ENCODE measurements at regions not wholly inside any gene's neighbourhood (a gene's known extent, or its start where the extent isn't known, plus 50 kb on each side); places are given as distances from the start of the nearest gene placed in this dataset.

- H3K27ac Mint-ChIP-seq, result no peak overlapping the region
- TF ChIP-seq EZH2 (IDR thresholded peaks at IDR 0.05; ENCODE audit: borderline replicate concordance, insufficient read depth, low read depth, low read length, poor library complexity, severe bottlenecking) (no peak), CTCF (IDR thresholded peaks at IDR 0.05) (no peak)
- Histone ChIP-seq H3K79me2 (ENCODE audit: control insufficient read depth, insufficient read depth, low read length) (no peaks in the 10 kb centered on the region), H3K9me3 (ENCODE audit: control extremely low read depth in 1 of 3, control insufficient read depth in 2 of 3, insufficient read depth in 1 of 3, low read length in 2 of 3) (peaks cover 0 to 4% (median 0%) of the 10 kb centered on the region in 3 donors), H2AFZ (ENCODE audit: insufficient read depth, low read depth, low read length, poor library complexity, severe bottlenecking) (no peak overlapping the region), H3K4me2 (replicated peaks; ENCODE audit: low read depth, low read length, poor library complexity, severe bottlenecking) (no peak overlapping the region), H3K27ac (ENCODE audit: low read length in 2 of 2) (no peak overlapping the region), H3K36me3 (replicated peaks in 1 of 2; ENCODE audit: control extremely low read depth in 1 of 2, control insufficient read depth in 1 of 2, extremely low read depth in 1 of 2, insufficient read depth in 2 of 2, low read length in 1 of 2) (no peaks in the 10 kb centered on the region), H3K4me1 (ENCODE audit: control insufficient read depth in 2 of 2, insufficient read depth in 2 of 2, low read length in 2 of 2) (no peaks in the 10 kb centered on the region), H3K9ac (ENCODE audit: low read length) (no peak overlapping the region), H4K20me1 (ENCODE audit: control insufficient read depth, insufficient read depth, low read length, poor library complexity, severe bottlenecking) (no peaks in the 10 kb centered on the region), H3K4me3 (ENCODE audit: control extremely low read depth in 1 of 5, extremely low read depth in 1 of 5, insufficient read depth in 1 of 5, low read depth in 2 of 5, low read length in 4 of 5) (no peak overlapping the region), H3K27me3 (replicated peaks in 1 of 4; ENCODE audit: control extremely low read depth in 1 of 4, control insufficient read depth in 3 of 4, insufficient read depth in 4 of 4, low read length in 3 of 4) (no peaks in the 10 kb centered on the region)
- DNase-seq (no peak), ATAC-seq (ENCODE audit: low read depth) (no peak)
- CTCF ChIA-PET, result no interaction called here
- no peaks in the 10 kb centered on the region for H3K27me3 Mint-ChIP-seq
- H3K9me3 Mint-ChIP-seq (ENCODE audit: insufficient read depth), result peaks cover 5% of the 10 kb centered on the region
- POLR2A ChIA-PET, result no interaction called here
- 0% methylated on average over 1 of the region's 1 CpG for WGBS (ENCODE audit: insufficient coverage)
- no peak overlapping the region for H3K4me3 Mint-ChIP-seq
- H3K4me1 Mint-ChIP-seq, result no peaks in the 10 kb centered on the region
- intact Hi-C loops (cut with micrococcal nuclease), result no loop called here
Measured at GRCh38 chr13:54373211-54373610, 1344.6 kb downstream of the OLFM4 start.

GRCh38 chr13:54379461-54379860 lies 1350.8 kb downstream of the OLFM4 start:
- Histone ChIP-seq H3K36me3 (replicated peaks in 1 of 2; ENCODE audit: control extremely low read depth in 1 of 2, control insufficient read depth in 1 of 2, extremely low read depth in 1 of 2, insufficient read depth in 2 of 2, low read length in 1 of 2) (no peaks in the 10 kb centered on the region), H3K79me2 (ENCODE audit: control insufficient read depth, insufficient read depth, low read length) (no peaks in the 10 kb centered on the region), H3K9me3 (ENCODE audit: control extremely low read depth in 1 of 3, control insufficient read depth in 2 of 3, insufficient read depth in 1 of 3, low read length in 2 of 3) (peaks cover 0 to 5% (median 2%) of the 10 kb centered on the region in 3 donors), H3K4me3 (ENCODE audit: control extremely low read depth in 1 of 5, extremely low read depth in 1 of 5, insufficient read depth in 1 of 5, low read depth in 2 of 5, low read length in 4 of 5) (no peak overlapping the region), H3K27ac (ENCODE audit: low read length in 2 of 2) (no peak overlapping the region), H3K4me1 (ENCODE audit: control insufficient read depth in 2 of 2, insufficient read depth in 2 of 2, low read length in 2 of 2) (no peaks in the 10 kb centered on the region), H3K4me2 (replicated peaks; ENCODE audit: low read depth, low read length, poor library complexity, severe bottlenecking) (no peak overlapping the region), H2AFZ (ENCODE audit: insufficient read depth, low read depth, low read length, poor library complexity, severe bottlenecking) (no peak overlapping the region), H3K27me3 (replicated peaks in 1 of 4; ENCODE audit: control extremely low read depth in 1 of 4, control insufficient read depth in 3 of 4, insufficient read depth in 4 of 4, low read length in 3 of 4) (no peaks in the 10 kb centered on the region), H4K20me1 (ENCODE audit: control insufficient read depth, insufficient read depth, low read length, poor library complexity, severe bottlenecking) (no peaks in the 10 kb centered on the region), H3K9ac (ENCODE audit: low read length) (no peak overlapping the region)
- no peak for ATAC-seq (ENCODE audit: low read depth)
- TF ChIP-seq CTCF (IDR thresholded peaks at IDR 0.05) (no peak), EZH2 (IDR thresholded peaks at IDR 0.05; ENCODE audit: borderline replicate concordance, insufficient read depth, low read depth, low read length, poor library complexity, severe bottlenecking) (no peak)
- ChIA-PET POLR2A (no interaction called here), CTCF (no interaction called here)
- Mint-ChIP-seq H3K27ac (no peak overlapping the region), H3K9me3 (ENCODE audit: insufficient read depth) (peaks cover 12% of the 10 kb centered on the region), H3K27me3 (no peaks in the 10 kb centered on the region), H3K4me3 (no peak overlapping the region), H3K4me1 (no peaks in the 10 kb centered on the region)
- DNase-seq, result no peak
- WGBS (ENCODE audit: insufficient coverage), result 88% methylated on average over 2 of the region's 2 CpGs
- intact Hi-C loops (cut with micrococcal nuclease), result no loop called here

Data from B cell (primary cell).